ENCODE measurements at regions not wholly inside any gene's neighbourhood (a gene's known extent, or its start where the extent isn't known, plus 50 kb on each side); places are given as distances from the start of the nearest gene placed in this dataset.

DNA sequence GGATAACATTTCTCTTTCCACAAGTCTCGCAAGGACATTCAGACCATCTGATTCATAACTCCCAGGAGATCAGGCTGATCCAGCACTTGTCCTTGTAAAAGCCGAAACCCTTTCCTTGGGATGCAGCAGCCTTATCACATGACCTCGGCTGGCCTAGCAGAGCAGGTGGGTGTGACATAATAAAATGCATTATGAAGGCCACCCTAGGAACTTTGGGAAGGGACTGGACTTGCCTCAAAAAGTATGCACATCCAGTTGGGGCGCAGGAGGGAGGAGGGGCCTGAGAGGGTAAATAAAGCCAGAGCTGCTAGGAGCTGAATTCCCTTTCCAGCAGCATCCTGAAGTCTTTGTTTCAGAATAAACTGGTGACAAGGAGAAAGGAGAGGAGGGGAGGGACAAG lies 260.8 kb downstream of the SNX13 start:
- no peak overlapping the region for H3K9ac ChIP-seq (ENCODE audit: low read depth, low read length, poor library complexity, severe bottlenecking)
- H3F3A ChIP-seq (ENCODE audit: low read depth), result no peaks in the 10 kb centered on the region
- no peaks in the 10 kb centered on the region for H3K9me2 ChIP-seq (replicated peaks; ENCODE audit: low read depth, low read length)
- no peak overlapping the region for H3K4me3 ChIP-seq (ENCODE audit: low read length, poor library complexity, severe bottlenecking)
- peaks cover 7% of the 10 kb centered on the region for H3K4me1 ChIP-seq (ENCODE audit: insufficient read depth, low read length, poor library complexity, severe bottlenecking)
- H3K9me3 ChIP-seq (ENCODE audit: insufficient read depth, low read depth, low read length), result no peaks in the 10 kb centered on the region
- no peak overlapping the region for H2AFZ ChIP-seq (ENCODE audit: low read length)
- no peaks in the 10 kb centered on the region for H3K27me3 ChIP-seq (ENCODE audit: insufficient read depth, low read length, poor library complexity, severe bottlenecking)
- H3K4me2 ChIP-seq (ENCODE audit: low read depth, low read length, poor library complexity, severe bottlenecking), result no peak overlapping the region
- no peak for TF ChIP-seq CTCF (conservative IDR thresholded peaks at IDR 0.05; ENCODE audit: low read length)
- no peak for TF ChIP-seq EZH2phosphoT487 (IDR thresholded peaks at IDR 0.05; ENCODE audit: borderline replicate concordance)
- no peaks in the 10 kb centered on the region for H4K20me1 ChIP-seq (ENCODE audit: insufficient read depth, low read length, poor library complexity, severe bottlenecking)
- no peaks in the 10 kb centered on the region for H3K36me3 ChIP-seq (ENCODE audit: insufficient read depth, low read length)
- no peaks in the 10 kb centered on the region for H3K79me2 ChIP-seq (ENCODE audit: insufficient read depth, low read length)

DNA sequence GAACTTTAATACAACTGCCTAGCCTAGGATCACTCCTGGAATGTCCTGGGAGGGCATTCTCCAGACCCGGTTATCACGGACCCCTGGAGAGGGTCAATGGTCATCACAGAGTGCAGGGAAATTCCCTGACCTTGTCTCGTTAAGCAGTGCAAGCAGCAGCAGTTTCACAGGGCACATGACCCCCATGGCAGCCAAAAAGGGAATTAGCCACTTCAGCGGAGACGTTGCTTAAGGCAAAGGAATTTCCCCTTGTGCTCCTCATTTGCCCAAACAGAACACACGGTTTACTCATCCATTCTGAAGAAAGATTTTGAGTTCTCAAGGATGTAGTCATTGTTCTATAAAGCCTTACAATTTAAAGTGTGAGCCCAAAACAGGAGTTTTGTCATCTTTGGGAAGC lies 260.3 kb downstream of the SNX13 start:
- no peaks in the 10 kb centered on the region for H3F3A ChIP-seq (ENCODE audit: low read depth)

GRCh38 chr7:17680943-17681351 lies 259.3 kb downstream of the SNX13 start:
- Histone ChIP-seq H3K27me3 (ENCODE audit: insufficient read depth, low read length, poor library complexity, severe bottlenecking) (no peaks in the 10 kb centered on the region), H3K9ac (ENCODE audit: low read depth, low read length, poor library complexity, severe bottlenecking) (no peak overlapping the region), H3K36me3 (ENCODE audit: insufficient read depth, low read length) (no peaks in the 10 kb centered on the region), H3K4me3 (ENCODE audit: low read length, poor library complexity, severe bottlenecking) (no peak overlapping the region), H4K20me1 (ENCODE audit: insufficient read depth, low read length, poor library complexity, severe bottlenecking) (no peaks in the 10 kb centered on the region), H2AFZ (ENCODE audit: low read length) (no peak overlapping the region; the same call in 1 of the 2 replicates), H3K4me2 (ENCODE audit: low read depth, low read length, poor library complexity, severe bottlenecking) (no peak overlapping the region), H3K4me1 (ENCODE audit: insufficient read depth, low read length, poor library complexity, severe bottlenecking) (no peaks in the 10 kb centered on the region), H3F3A (ENCODE audit: low read depth) (no peaks in the 10 kb centered on the region), H3K9me2 (replicated peaks; ENCODE audit: low read depth, low read length) (no peaks in the 10 kb centered on the region), H3K9me3 (ENCODE audit: insufficient read depth, low read depth, low read length) (no peaks in the 10 kb centered on the region), H3K79me2 (ENCODE audit: insufficient read depth, low read length) (no peaks in the 10 kb centered on the region)
- TF ChIP-seq CTCF (conservative IDR thresholded peaks at IDR 0.05; ENCODE audit: low read length), result peak; percentile 82
- no peak for TF ChIP-seq EZH2phosphoT487 (IDR thresholded peaks at IDR 0.05; ENCODE audit: borderline replicate concordance)

More for the DNA sequence above, 260.3 kb downstream of the SNX13 start:
- Histone ChIP-seq H4K20me1 (ENCODE audit: insufficient read depth, low read length, poor library complexity, severe bottlenecking) (no peaks in the 10 kb centered on the region), H3K4me1 (ENCODE audit: insufficient read depth, low read length, poor library complexity, severe bottlenecking) (peaks cover 2% of the 10 kb centered on the region), H3K4me3 (ENCODE audit: low read length, poor library complexity, severe bottlenecking) (no peak overlapping the region), H3K36me3 (ENCODE audit: insufficient read depth, low read length) (no peaks in the 10 kb centered on the region), H3K79me2 (ENCODE audit: insufficient read depth, low read length) (no peaks in the 10 kb centered on the region), H3K9me2 (replicated peaks; ENCODE audit: low read depth, low read length) (no peaks in the 10 kb centered on the region), H2AFZ (ENCODE audit: low read length) (peak overlapping the region; percentile 29; the same call in 1 of the 2 replicates), H3K9ac (ENCODE audit: low read depth, low read length, poor library complexity, severe bottlenecking) (no peak overlapping the region), H3K9me3 (ENCODE audit: insufficient read depth, low read depth, low read length) (no peaks in the 10 kb centered on the region), H3K27me3 (ENCODE audit: insufficient read depth, low read length, poor library complexity, severe bottlenecking) (no peaks in the 10 kb centered on the region), H3K4me2 (ENCODE audit: low read depth, low read length, poor library complexity, severe bottlenecking) (no peak overlapping the region)
- no peak for TF ChIP-seq EZH2phosphoT487 (IDR thresholded peaks at IDR 0.05; ENCODE audit: borderline replicate concordance)
- TF ChIP-seq CTCF (conservative IDR thresholded peaks at IDR 0.05; ENCODE audit: low read length), result no peak

All from Loucy (cell line).